HepG2 (cell line): ENCODE measurements at regions not wholly inside any gene's neighbourhood (a gene's known extent, or its start where the extent isn't known, plus 50 kb on each side); places are given as distances from the start of the nearest gene placed in this dataset.

Source experiments
- GABPA ChIP-seq, 2 experiments: IDR thresholded peaks; 2 replicates each; pipeline ENCODE4 v1.6.1; 2011 to 2016; ENCODE audit warnings: low read depth in 2 of 2, low read length in 1 of 2, missing biosample characterization in 1 of 2, missing genetic modification characterization in 1 of 2
- ZNF136 ChIP-seq: sonication (generic); formaldehyde crosslinking; IDR thresholded peaks from 2 replicates; pipeline ENCODE4 v1.8.1; 2022; ENCODE audit warnings: low read depth, mild to moderate bottlenecking, moderate library complexity, missing genetic modification reagents

DNA sequence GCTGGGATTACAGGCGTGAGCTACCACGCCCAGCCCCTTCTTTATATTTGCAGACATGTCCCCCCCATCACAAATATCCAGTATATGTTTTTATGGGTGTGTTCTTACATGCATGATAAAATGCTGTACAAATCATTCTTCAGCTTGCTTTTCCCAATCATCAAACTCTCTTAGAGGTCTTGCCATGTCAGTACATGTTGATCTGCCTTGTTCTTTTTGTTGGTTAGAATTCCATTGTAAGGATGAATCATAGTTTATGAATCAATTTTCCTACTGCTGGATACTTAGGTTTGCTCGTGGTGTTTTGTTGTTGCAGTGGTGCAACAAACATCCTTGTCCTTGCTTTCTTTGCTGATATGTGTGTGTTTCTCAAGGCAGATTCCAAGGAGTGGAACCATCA lies 79.9 kb upstream of the NEURL1B start:
- no peak for TF ChIP-seq ZNF136
- no peak for TF ChIP-seq GABPA (IDR thresholded peaks at IDR 0.05; ENCODE audit: low read depth, low read length)
- TF ChIP-seq GABPA (CRISPR knock-in tag; IDR thresholded peaks at IDR 0.05; ENCODE audit: low read depth) = no peak
